CD4-positive, alpha-beta T cell treated with Interleukin-15 for 1 hour (primary cell): ENCODE measurements at regions not wholly inside any gene's neighbourhood (a gene's known extent, or its start where the extent isn't known, plus 50 kb on each side); places are given as distances from the start of the nearest gene placed in this dataset.

Experiments used
- DNase-seq: peaks from one replicate; pipeline ENCODE4 v3.0.0-alpha.2; 2020

DNA sequence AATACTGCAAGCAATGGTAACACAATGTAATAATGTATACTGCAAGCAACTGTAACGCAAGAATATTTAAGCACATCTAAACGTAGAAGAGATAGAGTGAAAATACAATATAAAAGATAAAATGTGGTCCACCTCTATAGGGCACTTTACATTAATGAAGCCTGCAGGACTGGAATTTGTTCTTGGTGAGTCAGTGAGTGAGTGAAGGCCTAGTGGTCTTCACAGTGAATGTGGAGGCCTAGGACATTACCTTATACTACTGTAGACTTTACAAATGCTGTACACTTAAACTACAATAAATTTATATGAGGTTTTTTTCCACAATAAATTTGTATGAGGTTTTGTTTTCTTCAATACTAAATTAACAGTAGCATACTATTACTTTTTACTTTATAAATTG, 287.4 kb upstream of the SNX7 start:
- DNase-seq = no peak

DNA sequence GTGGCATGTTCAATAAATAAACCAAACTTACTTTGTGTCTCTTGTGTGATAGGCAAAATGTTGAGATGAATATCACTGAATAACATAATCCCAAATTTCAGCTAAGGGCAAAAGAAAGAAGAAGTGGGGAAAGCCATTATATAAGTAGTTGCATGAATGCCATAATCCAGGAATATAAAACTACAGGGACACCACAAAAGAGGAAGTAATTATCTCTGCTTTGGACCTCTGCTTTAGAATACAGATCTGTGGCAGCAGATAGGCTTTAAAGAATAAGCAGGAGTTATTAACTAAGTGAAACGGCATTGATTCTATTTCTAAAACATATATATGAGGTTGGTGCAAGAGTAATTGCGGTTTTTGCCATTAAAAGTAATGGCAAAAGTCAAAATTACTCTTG, 288.5 kb upstream of the SNX7 start:
- DNase-seq = no peak

DNA sequence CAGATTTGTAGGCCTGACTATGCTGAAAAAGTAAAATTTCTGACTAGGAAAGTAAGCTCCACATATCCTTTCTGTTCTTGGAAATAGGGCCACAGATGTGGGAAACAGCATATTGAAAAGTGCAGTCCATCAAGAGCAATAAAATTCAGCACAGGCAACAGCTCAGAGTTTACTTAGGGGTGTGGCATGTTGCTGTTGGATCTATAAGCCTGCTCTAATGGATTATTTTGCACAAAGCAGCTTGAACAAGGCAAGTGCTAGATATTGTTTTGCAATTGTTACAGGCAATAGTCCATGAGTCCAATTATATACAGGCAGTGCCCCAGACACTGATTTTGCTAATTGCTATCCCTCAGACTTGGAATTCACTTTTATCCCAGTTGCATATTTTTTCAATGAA, 289.8 kb upstream of the SNX7 start:
- DNase-seq = no peak

DNA sequence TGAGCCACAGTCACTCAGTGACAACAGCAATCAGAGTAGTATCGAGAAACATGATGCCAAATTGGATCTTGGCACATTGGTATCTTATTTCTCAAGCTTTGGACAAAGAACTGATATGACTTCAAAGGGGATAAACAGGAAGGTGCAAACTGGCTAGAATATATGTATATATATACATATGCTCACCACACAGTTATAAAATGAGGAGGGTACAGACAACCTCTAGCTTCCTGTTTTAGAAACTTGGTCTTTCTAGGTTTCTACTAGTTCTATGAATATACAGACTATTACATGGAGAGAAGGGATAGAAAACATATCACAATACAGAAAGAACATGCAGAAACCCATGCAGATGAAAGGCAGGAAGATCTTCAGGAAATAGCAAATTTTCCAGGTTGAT, 292.1 kb upstream of the SNX7 start:
- no peak for DNase-seq

DNA sequence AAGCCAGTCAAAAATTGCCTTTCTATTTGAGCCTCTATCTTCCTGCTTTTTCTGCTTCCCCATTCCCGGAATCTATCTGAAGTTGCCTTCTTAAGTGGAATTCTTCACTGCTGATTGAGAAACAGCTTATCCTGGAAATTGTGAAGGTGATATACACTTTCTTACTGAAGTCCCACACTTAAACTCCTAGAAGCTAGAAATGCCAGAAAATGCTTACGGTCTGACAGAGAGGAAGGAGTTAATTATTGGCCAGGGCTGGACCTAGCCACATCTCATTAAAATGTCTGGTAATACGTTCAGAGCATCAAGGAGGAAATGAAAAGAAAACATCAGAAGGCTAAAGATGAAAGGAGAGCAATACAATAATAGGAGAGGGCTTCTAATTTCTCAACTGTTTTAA, 292.5 kb upstream of the SNX7 start:
- no peak for DNase-seq

DNA sequence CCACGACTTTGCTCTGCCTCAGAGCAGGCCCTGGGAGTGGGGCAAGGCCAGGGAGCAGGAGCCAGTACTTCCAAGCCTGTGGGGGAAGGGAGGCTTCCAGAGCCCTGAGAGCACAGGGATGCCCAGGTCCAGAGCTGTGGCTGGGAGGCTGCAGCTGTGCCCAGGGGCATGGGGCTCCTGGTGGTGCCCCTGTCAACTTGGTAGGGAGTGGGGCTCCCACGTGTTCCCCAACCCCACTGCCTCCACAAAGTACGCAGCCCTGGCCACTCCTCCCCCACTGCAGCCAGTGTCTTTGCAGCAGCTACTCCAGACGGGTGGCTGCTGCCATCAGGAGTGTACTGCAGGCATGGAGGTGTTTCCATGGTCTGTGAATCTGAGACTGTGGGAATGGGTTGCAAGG, 294.1 kb upstream of the SNX7 start:
- DNase-seq = no peak

DNA sequence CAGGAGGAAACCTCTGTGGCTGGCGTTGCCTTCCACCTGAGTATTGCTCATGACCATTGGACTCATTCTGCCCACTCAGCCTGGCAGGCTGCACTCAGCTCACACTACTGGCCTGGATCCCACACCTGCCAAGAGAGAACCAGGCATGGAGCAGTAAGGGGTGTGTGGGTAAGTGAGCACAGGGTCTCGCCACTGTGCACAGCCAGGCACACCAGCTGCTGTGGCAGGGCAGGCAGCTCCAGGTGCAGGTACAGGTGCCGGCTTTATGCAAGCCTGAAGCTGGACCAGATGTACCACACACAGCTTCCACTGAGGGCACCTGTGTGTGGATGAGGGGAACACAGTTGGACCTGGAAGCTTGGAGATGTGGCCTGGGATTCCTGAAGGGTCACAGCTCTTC, 295.2 kb upstream of the SNX7 start:
- DNase-seq = no peak

DNA sequence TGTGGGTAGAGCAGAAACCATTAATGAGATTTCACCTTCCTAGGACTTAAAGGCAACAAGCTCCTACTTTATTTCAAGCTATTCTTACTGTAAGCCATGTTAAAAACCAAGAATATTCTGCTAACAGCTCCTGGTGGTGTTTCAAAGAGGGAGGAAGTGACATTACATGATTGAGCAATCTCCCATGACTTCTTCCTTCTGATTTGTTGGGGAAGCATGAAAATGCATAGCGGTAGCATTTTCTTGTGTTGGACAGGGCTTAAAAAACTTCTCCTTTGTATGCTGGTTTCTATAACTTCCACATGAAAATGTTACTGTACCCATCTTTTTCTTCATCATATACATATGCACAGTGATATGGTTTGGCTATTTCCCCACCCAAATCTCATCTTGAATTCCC, 297.0 kb upstream of the SNX7 start:
- DNase-seq = no peak

DNA sequence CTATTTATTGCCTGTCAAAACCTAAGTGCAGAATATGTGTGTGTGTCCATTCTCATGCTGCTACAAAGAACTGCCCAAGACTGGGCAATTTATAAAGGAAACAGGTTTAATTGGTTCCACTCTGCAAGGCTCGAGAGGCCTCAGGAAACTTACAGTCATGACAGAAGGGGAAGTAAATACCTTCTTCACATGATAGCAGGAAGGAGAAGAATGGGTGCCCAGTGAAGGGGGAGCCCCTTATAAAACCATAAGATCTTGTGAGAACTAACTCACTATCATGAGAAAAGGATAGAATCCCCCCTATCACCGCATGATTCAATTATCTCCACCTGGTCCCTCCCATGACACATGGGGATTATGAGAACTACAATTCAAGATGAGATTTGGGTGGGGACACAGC, 300.7 kb upstream of the SNX7 start:
- DNase-seq = no peak

DNA sequence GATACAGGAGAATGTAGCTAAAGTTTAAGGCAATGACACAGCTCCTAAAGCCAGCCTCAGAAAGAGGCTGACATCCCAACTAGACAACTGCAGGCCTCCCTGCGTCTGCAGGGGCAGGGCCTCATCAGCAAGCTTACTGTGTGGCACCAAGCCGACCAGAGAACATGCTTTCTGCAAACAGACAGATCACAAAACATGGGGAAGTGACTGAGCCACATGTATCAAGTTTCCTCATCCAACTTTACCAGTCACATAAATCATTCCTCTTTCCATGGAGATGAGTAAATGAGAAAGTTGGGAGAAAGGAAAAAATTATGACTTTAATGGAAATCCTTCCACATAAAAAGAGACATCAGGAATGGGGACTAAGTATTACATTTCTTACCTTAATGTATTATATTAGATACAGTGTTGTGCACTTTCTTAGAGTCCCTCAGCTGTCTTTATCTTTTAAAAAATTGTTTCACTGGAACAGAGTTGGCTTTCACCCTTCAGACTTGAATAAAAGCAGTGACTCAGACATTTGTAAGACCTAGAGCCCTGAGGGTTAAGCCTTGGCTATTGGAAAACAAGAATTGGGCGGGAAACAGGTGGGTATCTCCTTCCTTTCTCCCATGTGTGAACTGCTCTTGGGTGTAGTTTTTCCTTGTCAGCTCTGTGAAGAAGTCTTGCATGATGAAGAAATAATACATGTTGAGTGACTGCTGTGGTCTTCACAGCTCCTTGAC, 305.7 kb upstream of the SNX7 start:
- no peak for DNase-seq

DNA sequence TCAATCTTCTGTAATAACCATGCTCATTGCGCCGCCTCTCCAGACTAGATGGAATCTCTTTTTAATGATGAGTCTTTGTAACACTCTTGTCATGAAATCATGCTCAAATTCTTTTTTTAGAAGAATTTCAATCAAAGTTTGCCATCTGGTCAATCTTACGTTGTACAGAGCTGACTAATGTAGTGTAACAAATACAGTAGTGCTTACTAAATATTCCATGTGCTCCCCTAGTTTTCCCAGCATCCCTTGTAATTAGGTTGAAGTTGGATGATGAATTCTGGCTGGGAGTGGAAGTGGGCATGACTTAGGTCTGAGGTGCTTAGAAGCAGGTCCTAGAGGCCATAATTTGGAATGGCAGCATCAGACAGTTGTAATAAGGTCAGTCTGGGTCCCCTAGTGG, 309.1 kb upstream of the SNX7 start:
- no peak for DNase-seq

DNA sequence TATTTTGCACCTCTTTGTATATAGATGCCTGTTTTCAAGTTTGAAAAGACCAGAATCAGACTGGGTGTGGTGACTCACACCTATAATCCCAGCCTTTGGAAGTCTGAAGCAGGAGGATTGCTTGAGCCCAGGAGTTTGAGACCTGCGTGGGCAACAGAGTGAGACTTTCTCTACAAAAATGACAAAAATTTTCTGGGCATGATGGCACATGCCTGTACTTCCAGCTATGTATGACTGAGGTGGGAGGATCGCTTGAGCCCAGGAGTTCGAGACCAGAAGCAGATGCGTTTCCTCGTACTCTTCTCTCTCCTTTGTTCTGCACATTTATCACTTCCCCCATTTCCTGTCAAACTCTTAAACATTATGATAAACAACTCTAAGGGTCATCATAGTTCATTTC, 310.0 kb upstream of the SNX7 start:
- no peak for DNase-seq

DNA sequence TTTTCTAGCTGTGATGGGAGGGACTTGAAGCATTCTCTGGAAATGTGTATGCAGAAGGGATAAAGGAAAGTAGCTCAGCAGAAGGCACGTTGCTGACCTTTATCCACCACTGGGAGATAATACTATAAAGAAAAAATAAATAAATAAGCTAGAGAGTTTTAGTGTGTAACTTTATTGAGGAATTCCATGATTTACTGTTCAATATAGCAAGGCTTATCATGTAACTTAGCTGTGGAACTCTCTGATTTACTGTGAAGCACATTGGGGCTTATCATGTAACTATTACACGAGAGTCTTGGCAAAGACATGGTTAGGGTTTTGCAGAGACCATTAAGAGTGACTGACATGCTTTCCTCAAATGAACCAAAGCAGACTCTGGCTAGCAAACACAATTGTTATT, 316.1 kb upstream of the SNX7 start:
- no peak for DNase-seq

DNA sequence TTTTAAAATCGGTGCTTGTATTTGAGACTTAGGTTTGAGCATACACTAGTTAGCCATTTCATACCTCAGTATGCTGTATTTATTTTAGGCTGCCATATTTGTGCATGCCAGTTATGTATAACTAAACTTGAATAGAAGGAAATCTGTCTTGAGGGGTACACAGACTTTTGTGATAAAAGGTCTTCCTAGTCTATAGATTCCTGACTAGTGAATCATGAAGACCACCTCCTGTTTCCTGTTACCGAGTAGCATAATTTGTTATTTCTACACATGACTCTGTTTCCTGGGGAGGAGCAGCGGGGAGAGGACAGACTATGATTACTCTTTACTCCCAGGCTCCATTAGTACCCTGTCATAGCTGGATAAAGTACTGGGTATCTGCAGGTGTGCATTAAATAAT, 316.8 kb upstream of the SNX7 start:
- no peak for DNase-seq

DNA sequence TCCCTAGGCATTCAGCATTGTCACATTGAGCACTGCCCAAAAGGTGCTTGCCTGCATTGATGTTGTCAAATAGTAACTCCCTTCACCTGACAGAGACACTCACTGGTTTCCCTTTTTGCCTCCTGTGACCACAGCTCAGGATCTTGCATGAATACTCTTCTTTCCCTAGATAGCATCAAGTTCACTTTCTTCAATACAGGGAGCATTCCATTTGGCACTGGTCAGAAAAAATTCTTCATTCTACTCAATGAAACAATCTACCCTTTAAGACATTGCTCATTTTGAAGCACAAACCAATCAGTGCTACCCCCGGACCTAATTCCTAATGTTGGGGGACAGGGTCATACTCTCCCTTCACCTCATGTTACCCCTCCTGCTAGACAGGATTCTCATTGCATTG, 319.0 kb upstream of the SNX7 start:
- no peak for DNase-seq

DNA sequence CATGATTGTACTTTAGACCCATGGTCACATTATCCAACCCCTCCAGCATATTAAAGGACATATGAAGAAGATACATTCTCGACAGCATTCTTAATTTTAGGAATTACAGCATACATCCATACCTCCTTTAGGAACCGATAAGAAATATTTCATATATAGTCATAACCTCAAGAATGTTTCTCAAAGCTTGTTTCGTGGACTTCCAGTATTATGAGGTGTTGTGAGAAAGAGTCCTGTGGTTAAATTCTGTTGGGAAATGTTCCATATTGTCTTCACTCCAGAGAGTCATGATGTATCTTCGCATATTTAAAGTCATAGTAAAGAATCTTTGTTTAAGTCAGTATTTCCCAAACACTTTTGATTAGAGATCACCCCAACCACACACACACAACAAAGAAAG, 321.0 kb upstream of the SNX7 start:
- DNase-seq = no peak

DNA sequence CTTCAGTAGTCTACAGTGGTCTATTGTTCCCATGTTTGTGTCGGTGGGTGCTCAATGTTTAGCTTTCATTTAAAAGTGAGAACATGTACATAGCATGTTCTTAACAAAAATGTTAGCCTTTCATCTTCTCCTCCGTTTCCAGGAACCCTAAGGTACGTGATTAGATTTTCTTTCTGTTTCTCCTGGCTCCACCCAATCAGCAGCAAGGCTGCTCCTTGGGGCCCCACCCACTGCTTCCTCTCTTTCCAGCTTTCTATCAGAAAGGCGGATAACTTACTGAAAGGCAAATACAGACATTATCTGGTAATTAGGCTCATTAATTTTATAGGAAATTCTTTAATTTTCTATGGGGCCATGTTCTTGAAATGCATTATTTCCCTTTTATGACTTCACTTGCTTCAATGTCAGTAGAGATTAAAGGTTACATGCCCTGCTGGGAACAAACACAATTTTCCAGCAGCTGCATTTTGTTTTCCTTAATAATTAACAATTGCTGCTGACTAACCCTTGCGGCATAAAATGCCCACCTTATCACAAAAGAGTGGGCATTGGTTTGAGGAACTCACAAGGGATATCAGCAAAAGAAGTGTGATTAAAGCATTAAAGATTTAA, 324.9 kb upstream of the SNX7 start:
- DNase-seq = no peak

DNA sequence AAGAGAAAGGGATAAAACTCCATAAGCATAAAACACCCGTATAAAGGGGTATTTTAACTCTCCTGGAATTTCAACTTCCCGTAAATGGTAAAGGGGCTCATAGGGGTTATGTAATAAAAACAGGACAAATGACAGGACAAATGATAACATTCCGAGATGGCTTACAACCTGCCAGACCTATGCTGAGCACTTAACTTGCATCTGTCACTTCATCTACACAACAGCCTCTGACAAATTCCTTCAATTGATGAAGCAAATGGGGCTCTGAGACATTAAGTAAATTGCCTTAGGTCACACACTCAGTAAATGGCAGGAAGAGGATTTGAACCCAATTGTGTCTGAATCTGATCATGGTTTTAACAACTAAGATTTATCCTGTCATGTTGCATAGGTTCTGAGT, 327.6 kb upstream of the SNX7 start:
- DNase-seq = no peak

DNA sequence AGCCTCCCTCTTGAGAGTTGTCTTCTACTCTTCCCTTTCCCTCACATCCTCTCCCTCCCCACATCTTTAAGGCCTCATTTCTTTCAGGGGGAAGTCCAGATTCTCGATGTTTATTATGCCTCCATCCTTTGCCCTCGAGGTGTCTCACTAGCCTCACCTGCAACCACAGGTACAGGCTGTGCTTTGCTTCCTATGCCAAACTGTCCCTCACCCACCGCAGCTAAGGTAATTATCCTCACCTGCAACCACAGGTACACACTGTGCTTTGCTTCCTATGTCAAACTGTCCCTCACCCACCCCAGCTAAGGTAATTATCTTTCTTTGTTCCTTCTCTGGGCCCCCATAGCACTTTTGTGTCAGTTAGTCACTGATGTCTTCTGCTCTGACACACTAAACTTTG, 328.1 kb upstream of the SNX7 start:
- no peak for DNase-seq

DNA sequence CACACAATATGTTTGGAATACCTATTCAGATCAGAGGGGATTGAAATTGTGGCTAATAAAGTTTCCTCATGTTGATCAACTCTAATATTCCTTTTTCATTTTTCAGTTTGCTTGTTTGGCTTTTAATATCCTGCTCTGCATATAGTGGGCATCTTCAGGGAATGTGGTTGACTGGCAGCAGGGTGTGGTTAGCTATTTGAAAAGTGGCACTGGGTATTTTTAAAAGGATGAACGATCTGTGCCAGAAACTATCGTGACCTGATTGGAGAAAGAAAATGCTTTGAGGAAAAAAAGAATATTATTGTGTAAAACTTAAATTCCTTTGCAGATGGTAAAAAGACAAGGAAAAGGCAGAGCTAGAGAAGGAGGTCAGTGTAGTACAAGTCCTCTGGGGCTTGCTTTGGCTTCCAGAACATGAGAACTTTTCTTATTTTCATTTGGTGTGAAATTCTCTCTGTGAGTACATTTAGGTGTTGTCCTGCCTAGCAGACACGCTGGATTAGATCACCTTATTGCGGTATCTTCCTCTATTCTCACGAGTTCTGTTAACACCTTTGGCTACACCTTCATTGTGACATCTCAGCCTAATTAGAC, 329.7 kb upstream of the SNX7 start:
- no peak for DNase-seq

DNA sequence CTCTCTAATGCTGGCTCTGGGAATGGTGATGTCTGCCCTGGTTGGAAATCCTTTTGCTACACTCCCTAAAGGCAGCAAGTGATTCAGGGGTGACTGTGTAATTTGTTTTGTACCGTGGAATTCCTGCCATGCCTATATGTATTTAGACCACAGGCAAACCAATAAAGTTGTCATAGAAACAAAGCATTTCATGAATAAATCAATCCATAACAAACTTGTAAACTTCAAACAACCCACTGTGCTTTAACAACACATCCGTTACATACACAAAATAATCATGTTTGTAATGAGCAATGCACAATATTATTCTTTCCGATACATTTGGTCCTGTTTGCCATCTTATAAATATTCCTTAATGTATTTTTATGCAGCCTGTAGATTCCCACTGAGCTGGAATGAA, 330.3 kb upstream of the SNX7 start:
- no peak for DNase-seq

DNA sequence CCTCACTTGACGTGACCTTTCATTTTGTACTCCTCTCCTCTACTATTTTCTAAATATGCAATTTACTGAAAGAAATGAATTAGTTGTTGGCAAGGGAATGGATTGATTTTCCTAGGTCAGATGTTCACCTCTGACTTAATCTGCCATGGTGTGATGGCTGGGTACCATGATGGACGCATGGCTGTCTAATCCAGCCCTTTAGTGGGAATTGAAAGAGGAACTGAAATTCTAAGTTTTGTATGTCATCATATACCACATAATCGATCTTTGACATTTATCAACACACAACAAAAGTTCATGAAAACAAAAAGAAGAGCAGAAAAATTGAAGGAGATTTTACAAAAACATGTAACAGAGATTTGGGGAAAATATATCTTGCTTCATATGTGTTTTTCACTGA, 331.3 kb upstream of the SNX7 start:
- DNase-seq = no peak

DNA sequence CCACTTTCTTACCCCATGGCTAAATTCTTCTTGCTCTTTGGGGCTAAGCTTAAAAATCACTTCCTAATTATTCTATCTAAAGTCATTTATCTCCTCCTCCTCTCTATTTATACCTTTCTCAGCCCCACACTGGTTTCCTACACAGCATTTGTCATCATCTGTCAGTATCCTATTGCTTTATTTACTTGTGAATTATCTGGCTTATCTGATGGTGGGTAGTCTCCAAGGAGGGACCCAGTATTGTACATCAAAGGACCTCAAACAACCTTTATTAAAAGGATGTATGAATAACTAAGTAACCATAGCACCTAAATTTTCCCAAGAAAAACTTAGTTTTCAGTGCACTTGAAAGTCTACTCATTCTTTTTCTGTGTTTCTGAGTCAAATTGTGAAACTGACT, 332.7 kb upstream of the SNX7 start:
- DNase-seq = no peak

DNA sequence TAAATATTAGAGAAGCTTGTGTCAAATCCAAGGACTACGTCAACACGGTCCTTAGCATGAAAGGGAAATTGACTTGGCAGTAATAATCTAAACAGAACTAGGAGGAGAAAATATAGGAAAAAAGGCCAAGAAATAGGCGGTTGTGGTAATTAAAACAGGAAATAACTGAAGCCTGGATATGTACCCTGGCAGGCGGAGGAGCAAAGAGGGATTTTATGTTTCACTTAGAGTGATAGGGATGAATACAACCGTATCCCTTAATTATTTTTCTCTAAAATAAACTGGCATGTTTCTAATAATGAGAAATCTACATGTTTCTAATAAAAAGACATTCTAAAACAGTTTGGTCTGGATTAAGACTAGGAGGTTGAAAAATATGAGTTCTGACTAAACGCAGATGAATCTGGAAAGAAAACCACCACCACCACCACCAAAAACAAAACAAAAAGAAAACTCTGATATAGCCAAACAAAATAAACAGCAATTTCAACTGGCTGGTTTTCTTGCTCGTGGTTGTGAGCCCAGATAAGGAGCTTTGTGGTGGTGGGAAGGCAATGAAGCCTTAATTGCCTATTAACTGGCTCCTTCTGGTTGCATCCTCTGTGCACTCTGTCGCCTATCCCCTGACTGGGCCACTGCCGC, 334.2 kb upstream of the SNX7 start:
- DNase-seq = no peak
